PC-3 (cell line): ENCODE measurements at regions not wholly inside any gene's neighbourhood (a gene's known extent, or its start where the extent isn't known, plus 50 kb on each side); places are given as distances from the start of the nearest gene placed in this dataset.

Source experiments
- ATAC-seq: fragments of 200-7000 bp; cut with Tn5 transposase; 2 replicates; pipeline ENCODE4 v1.9.1; 2020; ENCODE audit warnings: mild to moderate bottlenecking, moderate library complexity
- BruUV-seq: library from RNA; stranded (reverse); fragments of 400-500 nt; replicated peaks from 2 replicates; lab custom pipeline; 2021; lab: Mats Ljungman, UMichigan
- CTCF ChIA-PET: fragments of 300-600 bp; sonication (Branson Sonifier 250); formaldehyde crosslinking; loops from one replicate; lab custom pipeline; 2022; ENCODE audit warnings: antibody characterized with exemption; lab: Charles Lee
- POLR2A ChIA-PET: fragments of 300-600 bp; sonication (Branson Sonifier 250); formaldehyde crosslinking; loops from one replicate; lab custom pipeline; 2022; ENCODE audit warnings: antibody characterized with exemption; ENCODE audit not compliant: unreplicated experiment; lab: Charles Lee
- DNase-seq: peaks from one replicate; pipeline ENCODE4 v3.0.0-alpha.2; 2015
- H2AFZ ChIP-seq: fragments of 300-600 bp; sonication (generic); 2 replicates; pipeline ENCODE4 v1.6.0; 2016; ENCODE audit warnings: antibody characterized with exemption, low read length
- H3F3A ChIP-seq: fragments of 300-600 bp; sonication (generic); one replicate; pipeline ENCODE4 v1.6.0; 2017; ENCODE audit warnings: antibody characterized with exemption, low read length, control low read depth, mild to moderate bottlenecking; ENCODE audit not compliant: unreplicated experiment
- H3K27ac ChIP-seq: fragments of 300-600 bp; sonication (generic); 2 replicates; pipeline ENCODE4 v1.5.1; 2016; ENCODE audit warnings: mild to moderate bottlenecking, low read length
- H3K27me3 ChIP-seq: fragments of 300-600 bp; sonication (generic); 2 replicates; pipeline ENCODE4 v1.6.1; 2016; ENCODE audit warnings: low read length, mixed read lengths
- H3K36me3 ChIP-seq: fragments of 300-600 bp; sonication (generic); 2 replicates; pipeline ENCODE4 v1.6.1; 2016; ENCODE audit warnings: low read depth, mixed run types, low read length, mixed read lengths
- H3K4me1 ChIP-seq: fragments of 300-600 bp; sonication (generic); 2 replicates; pipeline ENCODE4 v1.5.1; 2016; ENCODE audit warnings: low read length; ENCODE audit not compliant: insufficient read depth
- H3K4me2 ChIP-seq: fragments of 300-600 bp; sonication (generic); 2 replicates; pipeline ENCODE4 v1.6.0; 2016; ENCODE audit warnings: low read length
- H3K4me3 ChIP-seq: fragments of 300-600 bp; sonication (generic); 2 replicates; pipeline ENCODE4 v1.5.1; 2016; ENCODE audit warnings: mild to moderate bottlenecking, low read length, mixed read lengths
- H3K79me2 ChIP-seq: fragments of 300-600 bp; sonication (generic); 2 replicates; pipeline ENCODE4 v1.6.1; 2017; ENCODE audit warnings: low read length, mixed read lengths
- H3K9ac ChIP-seq: fragments of 300-600 bp; sonication (generic); 2 replicates; pipeline ENCODE4 v1.6.0; 2016; ENCODE audit warnings: mild to moderate bottlenecking, low read length
- H3K9me2 ChIP-seq: fragments of 300-600 bp; sonication (generic); replicated peaks from 2 replicates; pipeline ENCODE4 v1.6.1; 2016; ENCODE audit warnings: mixed run types, low read length, mixed read lengths
- H3K9me3 ChIP-seq: fragments of 300-600 bp; sonication (generic); 2 replicates; pipeline ENCODE4 v1.6.1; 2016; ENCODE audit warnings: low read length, mixed read lengths
- H4K20me1 ChIP-seq: fragments of 300-600 bp; sonication (generic); 2 replicates; pipeline ENCODE4 v1.6.1; 2016; ENCODE audit warnings: low read length, mixed read lengths
- CTCF ChIP-seq: fragments of 300-600 bp; sonication (generic); conservative IDR thresholded peaks from 2 replicates; pipeline ENCODE4 v1.5.1; 2017; ENCODE audit warnings: antibody characterized with exemption, low read depth, mild to moderate bottlenecking, low read length
- EZH2 ChIP-seq: fragments of 300-600 bp; sonication (generic); IDR thresholded peaks from one replicate; pipeline ENCODE4 v1.6.1; 2017; ENCODE audit warnings: antibody characterized with exemption, mild to moderate bottlenecking, low read length; ENCODE audit not compliant: unreplicated experiment
- EZH2phosphoT487 ChIP-seq: fragments of 300-600 bp; sonication (generic); IDR thresholded peaks from 2 replicates; pipeline ENCODE4 v1.6.1; 2018; ENCODE audit warnings: mild to moderate bottlenecking, antibody characterized with exemption, low read length, borderline replicate concordance
- intact Hi-C: fragments of 100-400 bp; cut with micrococcal nuclease; formaldehyde crosslinking; loops from 2 replicates; pipeline ENCODE4 v1.9.0; 2023

DNA sequence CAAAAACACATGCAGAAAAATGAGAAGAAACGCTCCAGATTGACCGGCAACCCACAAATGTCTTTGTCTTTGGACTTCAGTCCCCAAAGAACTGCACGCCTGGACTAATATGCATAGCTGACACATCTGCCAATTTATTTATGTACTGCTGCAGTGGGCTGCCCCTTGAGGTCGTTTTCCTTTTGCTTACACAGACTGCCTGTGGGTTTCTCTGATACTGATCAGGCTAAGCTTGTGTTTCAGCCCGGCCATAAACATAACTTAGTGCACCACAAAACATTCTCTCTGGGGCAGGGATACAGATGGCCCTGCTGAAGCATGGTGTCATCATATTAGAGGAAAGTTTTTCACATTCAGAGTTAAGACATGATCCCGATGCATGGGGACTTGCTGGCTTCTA is 75.4 kb downstream of the NUDT12 start:
- Histone ChIP-seq H3K4me3 (no peak overlapping the region), H3K9me2 (no peaks in the 10 kb centered on the region), H4K20me1 (no peaks in the 10 kb centered on the region), H3K79me2 (no peaks in the 10 kb centered on the region), H3K9me3 (no peaks in the 10 kb centered on the region), H2AFZ (no peak overlapping the region), H3K4me2 (no peak overlapping the region), H3F3A (no peaks in the 10 kb centered on the region), H3K27ac (no peak overlapping the region), H3K9ac (no peak overlapping the region), H3K4me1 (no peaks in the 10 kb centered on the region), H3K36me3 (no peaks in the 10 kb centered on the region), H3K27me3 (no peaks in the 10 kb centered on the region)
- POLR2A ChIA-PET: no interaction called here
- no peak for DNase-seq
- intact Hi-C loops: no loop called here
- no peak; the same call in 1 of the 2 replicates for ATAC-seq
- CTCF ChIA-PET: no interaction called here
- no peak for TF ChIP-seq EZH2
- TF ChIP-seq EZH2phosphoT487: no peak
- TF ChIP-seq CTCF: no peak
- BruUV-seq: no TSS peak

DNA sequence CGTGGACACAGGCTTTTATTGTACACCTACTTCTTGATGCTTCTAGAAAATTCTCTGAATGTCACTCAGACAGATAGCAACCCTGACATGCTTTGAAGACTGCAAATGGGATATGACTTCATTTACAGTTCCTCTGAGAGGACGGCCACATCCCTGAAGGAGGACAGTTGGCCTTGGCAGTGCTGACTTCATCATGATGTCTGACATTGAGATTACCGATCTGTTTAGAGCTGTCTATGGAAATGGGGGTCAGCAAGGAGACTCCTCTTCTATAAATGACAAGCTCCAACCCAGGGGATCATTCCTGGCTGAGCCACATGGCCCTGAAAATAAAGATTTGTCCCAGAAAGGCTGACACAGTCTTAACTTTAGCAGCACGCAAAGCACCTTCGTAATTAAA is 75.8 kb downstream of the NUDT12 start:
- ATAC-seq (no peak), DNase-seq (no peak)
- H3K36me3 ChIP-seq: no peaks in the 10 kb centered on the region
- H3K9me3 ChIP-seq: no peaks in the 10 kb centered on the region
- TF ChIP-seq EZH2 (no peak), CTCF (no peak), EZH2phosphoT487 (no peak)
- no peak overlapping the region for H3K27ac ChIP-seq
- H4K20me1 ChIP-seq: no peaks in the 10 kb centered on the region
- CTCF ChIA-PET: no interaction called here
- intact Hi-C loops: no loop called here
- no peaks in the 10 kb centered on the region for H3K4me1 ChIP-seq
- H3K9me2 ChIP-seq: no peaks in the 10 kb centered on the region
- H3K4me3 ChIP-seq: no peak overlapping the region
- no peak overlapping the region for H2AFZ ChIP-seq
- no TSS peak for BruUV-seq
- H3K4me2 ChIP-seq: no peak overlapping the region
- POLR2A ChIA-PET: no interaction called here
- no peaks in the 10 kb centered on the region for H3K27me3 ChIP-seq
- no peaks in the 10 kb centered on the region for H3K79me2 ChIP-seq
- no peaks in the 10 kb centered on the region for H3F3A ChIP-seq
- H3K9ac ChIP-seq: no peak overlapping the region

DNA sequence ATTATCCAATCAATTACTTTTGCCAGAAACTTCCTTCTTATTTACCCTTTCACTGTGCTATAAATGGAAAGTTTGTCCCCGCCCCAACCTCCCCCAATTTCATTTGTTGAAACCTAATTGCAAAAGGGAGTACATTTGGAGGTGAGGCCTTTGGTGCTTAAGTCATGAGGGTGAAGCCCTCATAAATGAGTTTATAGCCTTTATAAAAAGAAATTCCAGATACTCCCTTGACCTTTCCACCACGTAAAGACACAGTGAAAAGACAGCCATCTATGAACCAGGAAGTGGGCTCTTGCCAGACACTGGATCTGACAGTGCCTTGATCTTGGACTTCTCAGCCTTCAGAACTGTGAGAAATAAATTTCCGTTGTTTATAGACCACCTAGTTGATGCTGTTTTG is 82.3 kb downstream of the NUDT12 start:
- CTCF ChIA-PET: no interaction called here
- ATAC-seq: peak; percentile 18

More for the DNA sequence above, 82.3 kb downstream of the NUDT12 start:
- Histone ChIP-seq H3K9me3 (no peaks in the 10 kb centered on the region), H3K79me2 (no peaks in the 10 kb centered on the region), H3K9me2 (no peaks in the 10 kb centered on the region), H3K36me3 (no peaks in the 10 kb centered on the region), H2AFZ (no peak overlapping the region), H3K27ac (no peak overlapping the region), H3K4me3 (no peak overlapping the region), H3K9ac (no peak overlapping the region), H3K27me3 (no peaks in the 10 kb centered on the region), H4K20me1 (no peaks in the 10 kb centered on the region), H3F3A (no peaks in the 10 kb centered on the region), H3K4me1 (0 out of 2 replicates have a peak, but pooled peaks cover 3% of the 10 kb centered on the region), H3K4me2 (no peak overlapping the region)
- POLR2A ChIA-PET: no interaction called here
- no peak for DNase-seq
- TF ChIP-seq CTCF (no peak), EZH2phosphoT487 (no peak), EZH2 (no peak)
- intact Hi-C loops: no loop called here
- BruUV-seq: no TSS peak
